Mucosa of descending colon (tissue), 3 donors: ENCODE measurements at regions not wholly inside any gene's neighbourhood (a gene's known extent, or its start where the extent isn't known, plus 50 kb on each side); places are given as distances from the start of the nearest gene placed in this dataset.

Source experiments
- ATAC-seq: fragments of 200-7000 bp; cut with Tn5 transposase; one replicate; pipeline ENCODE4 v1.9.1; 2020; ENCODE audit warnings: mild to moderate bottlenecking, moderate library complexity
- DNase-seq, 3 donors: peaks; one replicate each; pipeline ENCODE4 v3.0.0-alpha.2; 2020
- H3K36me3 ChIP-seq: fragments of 200-600 bp; one replicate; pipeline ENCODE4 v1.8.0; 2021; ENCODE audit warnings: low read depth, mild to moderate bottlenecking
- H3K4me1 ChIP-seq: fragments of 200-600 bp; one replicate; pipeline ENCODE4 v1.8.0; 2021; ENCODE audit warnings: low read depth, mild to moderate bottlenecking
- H3K4me3 ChIP-seq: fragments of 200-600 bp; one replicate; pipeline ENCODE4 v1.8.0; 2021; ENCODE audit warnings: mild to moderate bottlenecking
- H3K9me3 ChIP-seq: fragments of 200-600 bp; one replicate; pipeline ENCODE4 v1.8.0; 2021; ENCODE audit warnings: mild to moderate bottlenecking
- CTCF ChIP-seq: fragments of 200-600 bp; IDR thresholded peaks from one replicate; pipeline ENCODE4 v1.8.0; 2022; ENCODE audit warnings: antibody characterized with exemption, mild to moderate bottlenecking
- intact Hi-C, 2 donors: fragments of 100-400 bp; cut with DNase I in 1 of 2; cut with micrococcal nuclease in 1 of 2; formaldehyde crosslinking; loops; one replicate each; pipeline versions ENCODE4 v1.11.0 to v1.11.1; 2022; cut with DNase I, micrococcal nuclease
- donor health status: DM: no; HTN: no; CAD: no; lungs with moderate emphysema.
- donor health status: DM: no; HTN: no; CAD: no.
- donor health status: DM: no; HTN: yes; CAD: no.

DNA sequence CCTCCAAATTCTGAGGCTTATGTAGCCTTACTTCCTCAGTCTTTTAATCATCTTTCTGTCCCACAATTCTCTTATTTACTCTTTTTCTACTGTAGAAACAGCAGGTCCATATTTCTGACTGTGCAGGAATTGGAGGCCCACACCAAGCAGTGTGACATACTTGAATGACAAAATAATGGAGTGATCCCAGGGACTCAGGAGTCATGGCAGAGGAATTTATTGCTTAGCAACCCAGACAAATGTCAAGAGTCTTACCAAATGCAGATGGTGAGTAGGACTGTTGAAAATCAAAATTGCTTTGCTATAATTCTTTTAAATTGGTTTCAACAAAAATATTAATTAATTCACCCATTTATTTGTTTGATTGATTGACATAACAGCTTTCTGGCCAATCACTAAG, 59.9 kb downstream of the HTR1B start:
- ATAC-seq (no peak), DNase-seq (no peak)
- H3K4me1 ChIP-seq, result no peaks in the 10 kb centered on the region
- no peaks in the 10 kb centered on the region for H3K9me3 ChIP-seq
- no peaks in the 10 kb centered on the region for H3K36me3 ChIP-seq
- intact Hi-C loops, result no loop called here
- no peak for TF ChIP-seq CTCF
- no peak overlapping the region for H3K4me3 ChIP-seq

DNA sequence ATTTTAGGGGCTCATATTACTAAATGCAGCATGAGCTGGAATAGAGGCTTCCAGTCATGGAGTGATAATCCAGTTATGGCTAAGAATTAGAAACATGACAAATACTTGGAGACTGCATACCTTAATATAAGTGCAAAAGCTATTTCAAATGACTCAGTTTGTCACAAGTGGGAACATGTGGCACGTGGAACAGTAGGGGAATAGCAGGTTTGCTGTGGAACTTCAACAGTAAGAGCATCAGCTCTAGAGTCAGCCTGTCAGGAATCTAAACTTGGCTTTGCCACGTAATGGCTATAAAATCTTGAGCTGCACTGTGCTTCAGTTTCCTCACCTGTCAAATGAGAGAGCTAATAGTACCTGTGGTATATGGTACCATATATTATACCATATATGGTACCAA, 62.1 kb downstream of the HTR1B start:
- intact Hi-C loops, result no loop called here
- ATAC-seq (no peak), DNase-seq (no peak)
- H3K4me1 ChIP-seq, result no peaks in the 10 kb centered on the region
- H3K4me3 ChIP-seq, result no peak overlapping the region
- no peaks in the 10 kb centered on the region for H3K9me3 ChIP-seq
- H3K36me3 ChIP-seq, result no peaks in the 10 kb centered on the region
- no peak for TF ChIP-seq CTCF

GRCh38 chr6:77397561-77397960, 65.7 kb downstream of the HTR1B start:
- intact Hi-C loops, result no loop called here
- DNase-seq (no peak), ATAC-seq (no peak)
- no peak overlapping the region for H3K4me3 ChIP-seq
- H3K9me3 ChIP-seq, result no peaks in the 10 kb centered on the region
- no peak for TF ChIP-seq CTCF
- H3K36me3 ChIP-seq, result no peaks in the 10 kb centered on the region
- no peaks in the 10 kb centered on the region for H3K4me1 ChIP-seq

GRCh38 chr6:77389402-77389801, 73.9 kb downstream of the HTR1B start:
- intact Hi-C loops, result no loop called here
- H3K4me1 ChIP-seq, result no peaks in the 10 kb centered on the region
- H3K9me3 ChIP-seq, result no peaks in the 10 kb centered on the region
- no peak overlapping the region for H3K4me3 ChIP-seq
- no peak for ATAC-seq
- H3K36me3 ChIP-seq, result no peaks in the 10 kb centered on the region
- DNase-seq, result no peak
- TF ChIP-seq CTCF, result no peak

GRCh38 chr6:77383026-77383425, 80.3 kb downstream of the HTR1B start:
- TF ChIP-seq CTCF, result no peak
- H3K4me1 ChIP-seq, result no peaks in the 10 kb centered on the region
- H3K4me3 ChIP-seq, result no peak overlapping the region
- intact Hi-C loops, result no loop called here
- no peaks in the 10 kb centered on the region for H3K36me3 ChIP-seq
- ATAC-seq, result no peak
- no peaks in the 10 kb centered on the region for H3K9me3 ChIP-seq
- no peak for DNase-seq

- no peak for TF ChIP-seq CTCF
- H3K4me3 ChIP-seq, result no peak overlapping the region
- no peak for ATAC-seq
- no peaks in the 10 kb centered on the region for H3K36me3 ChIP-seq
- intact Hi-C loops, result no loop called here
- H3K4me1 ChIP-seq, result no peaks in the 10 kb centered on the region
- H3K9me3 ChIP-seq, result no peaks in the 10 kb centered on the region
- no peak for DNase-seq
Observed at GRCh38 chr6:77373955-77374354, 89.3 kb downstream of the HTR1B start.
